ENCODE measurements at regions not wholly inside any gene's neighbourhood (a gene's known extent, or its start where the extent isn't known, plus 50 kb on each side); places are given as distances from the start of the nearest gene placed in this dataset.

DNA sequence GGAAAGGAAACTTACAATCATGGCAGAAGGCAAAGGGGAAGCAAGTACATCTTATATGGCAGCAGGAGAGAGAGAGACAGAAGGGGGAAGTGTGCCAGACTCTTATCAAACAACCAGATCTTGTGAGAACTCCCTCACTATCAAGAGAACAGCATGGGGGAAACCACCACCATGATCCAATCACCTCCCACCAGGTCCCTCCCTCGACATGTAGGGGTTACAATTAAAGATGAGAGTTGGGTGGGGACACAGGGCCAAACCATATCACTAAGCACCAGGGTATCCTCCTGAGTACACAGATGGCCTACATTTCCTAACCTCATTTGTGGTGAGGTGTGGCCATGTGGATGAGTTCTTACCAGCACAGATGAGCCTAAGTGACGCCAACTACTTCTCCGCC is 348.6 kb upstream of the ZFHX3 start:
- no peak overlapping the region for H3K18ac ChIP-seq (ENCODE audit: low read depth in 1 of 2, low read length in 2 of 2)
- peaks cover 7% of the 10 kb centered on the region for H3K9me3 ChIP-seq (ENCODE audit: control insufficient read depth, low read length)
- H2BK120ac ChIP-seq (ENCODE audit: low read depth, low read length) = no peak overlapping the region
- H3K4ac ChIP-seq (ENCODE audit: low read depth in 1 of 2, low read length in 2 of 2) = no peak overlapping the region
- H3K27me3 ChIP-seq (ENCODE audit: control insufficient read depth in 1 of 2, insufficient read depth in 1 of 2, low read length in 2 of 2) = no peaks in the 10 kb centered on the region
- WGBS = 57% methylated on average over 3 of the region's 3 CpGs
- H3K36me3 ChIP-seq (ENCODE audit: control insufficient read depth in 1 of 2, insufficient read depth in 2 of 2, low read depth in 1 of 2, low read length in 2 of 2) = no peaks in the 10 kb centered on the region
- H3K9ac ChIP-seq (ENCODE audit: low read length) = no peak overlapping the region
- no peak overlapping the region for H3K23ac ChIP-seq (ENCODE audit: low read length in 2 of 2)
- H4K8ac ChIP-seq (ENCODE audit: low read length) = no peak overlapping the region
- no peak overlapping the region for H4K91ac ChIP-seq (ENCODE audit: low read length)
- H3K14ac ChIP-seq (ENCODE audit: low read length in 2 of 2) = no peak overlapping the region
- H2BK15ac ChIP-seq (ENCODE audit: low read depth, poor library complexity, severe bottlenecking) = no peak overlapping the region
- H2BK5ac ChIP-seq (ENCODE audit: low read depth, low read length, poor library complexity, severe bottlenecking) = no peak overlapping the region
- no peaks in the 10 kb centered on the region for H3K4me1 ChIP-seq (ENCODE audit: control insufficient read depth, insufficient read depth, low read depth, low read length)
- no peak overlapping the region for H3K4me3 ChIP-seq (ENCODE audit: insufficient read depth in 1 of 2, low read depth in 1 of 2, low read length in 2 of 2)
- no peak overlapping the region for H2BK12ac ChIP-seq (ENCODE audit: low read length in 2 of 2)
- H2AFZ ChIP-seq (ENCODE audit: low read depth, low read length) = no peak overlapping the region
- H3K79me1 ChIP-seq (replicated peaks; ENCODE audit: low read length, poor library complexity, severe bottlenecking) = no peaks in the 10 kb centered on the region
- H3K4me2 ChIP-seq (ENCODE audit: low read length, poor library complexity, severe bottlenecking) = no peak overlapping the region
- no peak for DNase-seq
- H3K27ac ChIP-seq (ENCODE audit: low read length, poor library complexity, severe bottlenecking) = no peak overlapping the region
- H2AK5ac ChIP-seq (ENCODE audit: low read length, severe bottlenecking) = no peak overlapping the region

GRCh38 chr16:73390936-73391335 is 343.0 kb upstream of the ZFHX3 start:
- no peak overlapping the region for H2BK5ac ChIP-seq (ENCODE audit: low read depth, low read length, poor library complexity, severe bottlenecking)
- no peaks in the 10 kb centered on the region for H3K27me3 ChIP-seq (ENCODE audit: control insufficient read depth in 1 of 2, insufficient read depth in 1 of 2, low read length in 2 of 2)
- no peak overlapping the region for H4K8ac ChIP-seq (ENCODE audit: low read length)
- no peak overlapping the region for H4K91ac ChIP-seq (ENCODE audit: low read length)
- H3K79me1 ChIP-seq (replicated peaks; ENCODE audit: low read length, poor library complexity, severe bottlenecking) = no peaks in the 10 kb centered on the region
- no peak overlapping the region for H3K4me3 ChIP-seq (ENCODE audit: insufficient read depth in 1 of 2, low read depth in 1 of 2, low read length in 2 of 2)
- H3K27ac ChIP-seq (ENCODE audit: low read length, poor library complexity, severe bottlenecking) = no peak overlapping the region
- H3K4ac ChIP-seq (ENCODE audit: low read depth in 1 of 2, low read length in 2 of 2) = no peak overlapping the region
- no peak overlapping the region for H3K14ac ChIP-seq (ENCODE audit: low read length in 2 of 2)
- H3K9ac ChIP-seq (ENCODE audit: low read length) = no peak overlapping the region
- H2AK5ac ChIP-seq (ENCODE audit: low read length, severe bottlenecking) = no peak overlapping the region
- no peak overlapping the region for H3K18ac ChIP-seq (ENCODE audit: low read depth in 1 of 2, low read length in 2 of 2)
- no peak overlapping the region for H3K23ac ChIP-seq (ENCODE audit: low read length in 2 of 2)
- H3K9me3 ChIP-seq (ENCODE audit: control insufficient read depth, low read length) = no peaks in the 10 kb centered on the region
- 86% methylated on average over 6 of the region's 6 CpGs for WGBS
- H3K4me2 ChIP-seq (ENCODE audit: low read length, poor library complexity, severe bottlenecking) = no peak overlapping the region
- no peak overlapping the region for H2AFZ ChIP-seq (ENCODE audit: low read depth, low read length)
- H2BK15ac ChIP-seq (ENCODE audit: low read depth, poor library complexity, severe bottlenecking) = no peak overlapping the region
- H3K4me1 ChIP-seq (ENCODE audit: control insufficient read depth, insufficient read depth, low read depth, low read length) = no peaks in the 10 kb centered on the region
- no peaks in the 10 kb centered on the region for H3K36me3 ChIP-seq (ENCODE audit: control insufficient read depth in 1 of 2, insufficient read depth in 2 of 2, low read depth in 1 of 2, low read length in 2 of 2)
- H2BK120ac ChIP-seq (ENCODE audit: low read depth, low read length) = no peak overlapping the region
- no peak for DNase-seq
- no peak overlapping the region for H2BK12ac ChIP-seq (ENCODE audit: low read length in 2 of 2)

DNA sequence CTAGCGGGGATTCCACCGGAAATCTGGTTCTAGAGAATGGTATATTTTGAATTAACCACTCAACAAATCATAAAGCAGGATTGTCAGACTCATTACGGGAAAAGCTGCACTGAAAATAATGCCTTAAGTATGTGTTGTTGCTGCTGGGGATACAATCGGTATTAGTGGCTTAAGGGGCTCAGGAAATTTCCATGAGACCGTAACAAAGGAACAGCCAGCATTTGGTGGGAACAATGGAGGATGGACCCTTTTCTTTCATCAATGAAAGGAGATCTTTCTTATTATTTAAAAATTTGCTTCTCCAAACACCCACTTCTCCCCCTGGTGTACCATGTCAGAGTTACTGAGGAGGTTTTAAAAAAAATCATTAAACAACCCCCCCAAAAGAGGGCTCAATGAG is 342.6 kb upstream of the ZFHX3 start:
- Histone ChIP-seq H3K18ac (ENCODE audit: low read depth in 1 of 2, low read length in 2 of 2) (no peak overlapping the region), H2AFZ (ENCODE audit: low read depth, low read length) (no peak overlapping the region), H3K4me2 (ENCODE audit: low read length, poor library complexity, severe bottlenecking) (no peak overlapping the region), H2BK120ac (ENCODE audit: low read depth, low read length) (no peak overlapping the region), H4K91ac (ENCODE audit: low read length) (no peak overlapping the region), H3K4ac (ENCODE audit: low read depth in 1 of 2, low read length in 2 of 2) (no peak overlapping the region), H3K27ac (ENCODE audit: low read length, poor library complexity, severe bottlenecking) (no peak overlapping the region), H3K14ac (ENCODE audit: low read length in 2 of 2) (no peak overlapping the region), H3K27me3 (ENCODE audit: control insufficient read depth in 1 of 2, insufficient read depth in 1 of 2, low read length in 2 of 2) (peaks cover 0 to 3% of the 10 kb centered on the region in 2 experiments), H2AK5ac (ENCODE audit: low read length, severe bottlenecking) (no peak overlapping the region), H3K9me3 (ENCODE audit: control insufficient read depth, low read length) (no peaks in the 10 kb centered on the region), H2BK12ac (ENCODE audit: low read length in 2 of 2) (no peak overlapping the region), H3K23ac (ENCODE audit: low read length in 2 of 2) (no peak overlapping the region), H2BK5ac (ENCODE audit: low read depth, low read length, poor library complexity, severe bottlenecking) (no peak overlapping the region), H3K79me1 (replicated peaks; ENCODE audit: low read length, poor library complexity, severe bottlenecking) (no peaks in the 10 kb centered on the region), H3K4me3 (ENCODE audit: insufficient read depth in 1 of 2, low read depth in 1 of 2, low read length in 2 of 2) (no peak overlapping the region), H2BK15ac (ENCODE audit: low read depth, poor library complexity, severe bottlenecking) (no peak overlapping the region), H3K4me1 (ENCODE audit: control insufficient read depth, insufficient read depth, low read depth, low read length) (no peaks in the 10 kb centered on the region), H3K36me3 (ENCODE audit: control insufficient read depth in 1 of 2, insufficient read depth in 2 of 2, low read depth in 1 of 2, low read length in 2 of 2) (no peaks in the 10 kb centered on the region), H4K8ac (ENCODE audit: low read length) (no peak overlapping the region), H3K9ac (ENCODE audit: low read length) (no peak overlapping the region)
- WGBS = 98% methylated on average over 3 of the region's 5 CpGs
- no peak for DNase-seq

GRCh38 chr16:73389085-73389484 is 341.2 kb upstream of the ZFHX3 start:
- H3K14ac ChIP-seq (ENCODE audit: low read length in 2 of 2) = no peak overlapping the region
- H3K18ac ChIP-seq (ENCODE audit: low read depth in 1 of 2, low read length in 2 of 2) = no peak overlapping the region
- H3K23ac ChIP-seq (ENCODE audit: low read length in 2 of 2) = no peak overlapping the region
- H3K4me2 ChIP-seq (ENCODE audit: low read length, poor library complexity, severe bottlenecking) = no peak overlapping the region
- H3K9me3 ChIP-seq (ENCODE audit: control insufficient read depth, low read length) = no peaks in the 10 kb centered on the region
- H2BK120ac ChIP-seq (ENCODE audit: low read depth, low read length) = no peak overlapping the region
- no peak overlapping the region for H2AK5ac ChIP-seq (ENCODE audit: low read length, severe bottlenecking)
- H3K27me3 ChIP-seq (ENCODE audit: control insufficient read depth in 1 of 2, insufficient read depth in 1 of 2, low read length in 2 of 2) = peaks cover 0 to 4% of the 10 kb centered on the region in 2 experiments
- H4K91ac ChIP-seq (ENCODE audit: low read length) = no peak overlapping the region
- H3K4me1 ChIP-seq (ENCODE audit: control insufficient read depth, insufficient read depth, low read depth, low read length) = no peaks in the 10 kb centered on the region
- H3K36me3 ChIP-seq (ENCODE audit: control insufficient read depth in 1 of 2, insufficient read depth in 2 of 2, low read depth in 1 of 2, low read length in 2 of 2) = no peaks in the 10 kb centered on the region
- H3K9ac ChIP-seq (ENCODE audit: low read length) = no peak overlapping the region
- DNase-seq = no peak
- 68% methylated on average over 6 of the region's 6 CpGs for WGBS
- H3K4me3 ChIP-seq (ENCODE audit: insufficient read depth in 1 of 2, low read depth in 1 of 2, low read length in 2 of 2) = no peak overlapping the region
- H3K4ac ChIP-seq (ENCODE audit: low read depth in 1 of 2, low read length in 2 of 2) = no peak overlapping the region
- no peaks in the 10 kb centered on the region for H3K79me1 ChIP-seq (replicated peaks; ENCODE audit: low read length, poor library complexity, severe bottlenecking)
- no peak overlapping the region for H4K8ac ChIP-seq (ENCODE audit: low read length)
- H2BK15ac ChIP-seq (ENCODE audit: low read depth, poor library complexity, severe bottlenecking) = no peak overlapping the region
- H2AFZ ChIP-seq (ENCODE audit: low read depth, low read length) = no peak overlapping the region
- no peak overlapping the region for H3K27ac ChIP-seq (ENCODE audit: low read length, poor library complexity, severe bottlenecking)
- H2BK5ac ChIP-seq (ENCODE audit: low read depth, low read length, poor library complexity, severe bottlenecking) = no peak overlapping the region
- H2BK12ac ChIP-seq (ENCODE audit: low read length in 2 of 2) = no peak overlapping the region

All from mesenchymal stem cell (in vitro differentiated cells and primary cell).